ENCODE measurements at regions not wholly inside any gene's neighbourhood (a gene's known extent, or its start where the extent isn't known, plus 50 kb on each side); places are given as distances from the start of the nearest gene placed in this dataset.

DNA sequence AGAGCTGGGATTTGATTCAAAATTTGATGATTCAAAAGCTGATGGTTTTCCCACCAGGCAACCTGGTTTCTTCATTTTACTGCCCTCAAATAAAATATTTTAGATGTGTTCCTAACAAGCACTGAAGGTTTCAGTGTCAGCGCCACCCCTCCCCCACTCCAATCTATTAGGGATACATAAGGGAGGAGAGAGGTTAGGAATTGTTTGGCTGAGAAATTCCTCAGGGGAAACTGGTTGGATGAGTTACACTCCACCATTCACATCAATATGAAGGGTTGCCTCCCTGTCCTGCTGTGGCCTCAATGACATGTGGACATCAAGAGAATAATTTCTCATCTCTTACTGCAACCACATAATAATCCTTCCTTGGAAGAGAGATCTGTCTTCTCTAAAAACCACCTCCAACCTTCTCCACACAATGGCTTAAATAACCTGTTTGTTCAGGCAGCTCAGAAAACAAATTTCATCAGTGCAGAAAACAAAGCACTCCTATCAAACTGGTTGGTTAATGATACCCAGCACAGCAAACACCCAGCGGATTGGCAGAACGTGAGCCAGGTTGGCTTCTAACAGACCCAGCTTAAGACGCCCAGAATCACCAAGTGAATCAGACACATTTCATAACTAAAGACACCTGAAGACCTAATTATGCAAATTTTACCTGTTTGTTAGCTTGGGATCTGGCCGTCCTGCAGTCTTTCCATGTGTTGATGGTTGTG lies 136.0 kb upstream of the SGK1 start:
- TF ChIP-seq, protein P1, sequence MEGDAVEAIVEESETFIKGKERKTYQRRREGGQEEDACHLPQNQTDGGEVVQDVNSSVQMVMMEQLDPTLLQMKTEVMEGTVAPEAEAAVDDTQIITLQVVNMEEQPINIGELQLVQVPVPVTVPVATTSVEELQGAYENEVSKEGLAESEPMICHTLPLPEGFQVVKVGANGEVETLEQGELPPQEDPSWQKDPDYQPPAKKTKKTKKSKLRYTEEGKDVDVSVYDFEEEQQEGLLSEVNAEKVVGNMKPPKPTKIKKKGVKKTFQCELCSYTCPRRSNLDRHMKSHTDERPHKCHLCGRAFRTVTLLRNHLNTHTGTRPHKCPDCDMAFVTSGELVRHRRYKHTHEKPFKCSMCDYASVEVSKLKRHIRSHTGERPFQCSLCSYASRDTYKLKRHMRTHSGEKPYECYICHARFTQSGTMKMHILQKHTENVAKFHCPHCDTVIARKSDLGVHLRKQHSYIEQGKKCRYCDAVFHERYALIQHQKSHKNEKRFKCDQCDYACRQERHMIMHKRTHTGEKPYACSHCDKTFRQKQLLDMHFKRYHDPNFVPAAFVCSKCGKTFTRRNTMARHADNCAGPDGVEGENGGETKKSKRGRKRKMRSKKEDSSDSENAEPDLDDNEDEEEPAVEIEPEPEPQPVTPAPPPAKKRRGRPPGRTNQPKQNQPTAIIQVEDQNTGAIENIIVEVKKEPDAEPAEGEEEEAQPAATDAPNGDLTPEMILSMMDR (IDR thresholded peaks at IDR 0.05 in 8 of 11, conservative IDR thresholded peaks at IDR 0.05 in 3 of 11), result no peak
- no peak for TF ChIP-seq POLR2AphosphoS5 (IDR thresholded peaks at IDR 0.05)
- no peak for TF ChIP-seq POLR2A (IDR thresholded peaks at IDR 0.05)

Data from spleen (tissue), 7 donors.